Stimulated activated CD4-positive, alpha-beta T cell treated with anti-CD3 and anti-CD28 coated beads, Interleukin-4, amount 100 ng/mL, for 4 hours (primary cell): ENCODE measurements at regions not wholly inside any gene's neighbourhood (a gene's known extent, or its start where the extent isn't known, plus 50 kb on each side); places are given as distances from the start of the nearest gene placed in this dataset.

Experiments
- DNase-seq, 2 experiments: peaks; one replicate each; pipeline ENCODE4 v3.0.0-alpha.2; 2020

GRCh38 chr3:10743366-10744097 lies 72.5 kb upstream of the SLC6A11 start:
- DNase-seq, result no peak

- DNase-seq, result no peak
These were observed 71.9 kb upstream of the SLC6A11 start for GRCh38 chr3:10744098-10744465.

- no peak for DNase-seq
These were observed 70.6 kb upstream of the SLC6A11 start for GRCh38 chr3:10745392-10745791.

- no peak for DNase-seq
These were observed 70.0 kb upstream of the SLC6A11 start for GRCh38 chr3:10746001-10746400.

- DNase-seq, result no peak
These were observed 69.3 kb upstream of the SLC6A11 start for GRCh38 chr3:10746684-10747083.

GRCh38 chr3:10747341-10747740 lies 68.7 kb upstream of the SLC6A11 start:
- no peak for DNase-seq

GRCh38 chr3:10748040-10748439 lies 68.0 kb upstream of the SLC6A11 start:
- DNase-seq, result no peak

GRCh38 chr3:10753964-10754363 lies 62.1 kb upstream of the SLC6A11 start:
- DNase-seq, result peak in 1 of 2 experiments; percentile 45

GRCh38 chr3:10756546-10756945 lies 59.5 kb upstream of the SLC6A11 start:
- DNase-seq, result no peak

- no peak for DNase-seq
These were observed 58.8 kb upstream of the SLC6A11 start for GRCh38 chr3:10757021-10757820.

- no peak for DNase-seq
These were observed 58.3 kb upstream of the SLC6A11 start for GRCh38 chr3:10757821-10758130.

- DNase-seq, result peak; percentile 19 to 43
These were observed 57.6 kb upstream of the SLC6A11 start for GRCh38 chr3:10758304-10759037.

GRCh38 chr3:10759495-10759894 lies 56.5 kb upstream of the SLC6A11 start:
- DNase-seq, result no peak

- no peak for DNase-seq
These were observed 55.8 kb upstream of the SLC6A11 start for GRCh38 chr3:10760199-10760598.

GRCh38 chr3:10761583-10761982 lies 54.4 kb upstream of the SLC6A11 start:
- no peak for DNase-seq

- no peak for DNase-seq
These were observed 53.9 kb upstream of the SLC6A11 start for GRCh38 chr3:10762116-10762515.

GRCh38 chr3:10762611-10763247 lies 53.3 kb upstream of the SLC6A11 start:
- no peak for DNase-seq

GRCh38 chr3:10763248-10763620 lies 52.8 kb upstream of the SLC6A11 start:
- no peak for DNase-seq

- DNase-seq, result no peak
These were observed 52.2 kb upstream of the SLC6A11 start for GRCh38 chr3:10763817-10764258.

GRCh38 chr3:10764259-10765051 lies 51.6 kb upstream of the SLC6A11 start:
- DNase-seq, result no peak

GRCh38 chr3:10766049-10766705 lies 49.9 kb upstream of the SLC6A11 start:
- no peak for DNase-seq
